ENCODE measurements at regions not wholly inside any gene's neighbourhood (a gene's known extent, or its start where the extent isn't known, plus 50 kb on each side); places are given as distances from the start of the nearest gene placed in this dataset.

- no peaks in the 10 kb centered on the region for H4K20me1 ChIP-seq (ENCODE audit: insufficient read depth, low read length)
- no peak overlapping the region for H3K27ac ChIP-seq (ENCODE audit: low read length)
- TF ChIP-seq EZH2phosphoT487 (IDR thresholded peaks at IDR 0.05; ENCODE audit: low read depth) = no peak
- TF ChIP-seq CTCF (IDR thresholded peaks at IDR 0.05; ENCODE audit: low read depth, low read length) = no peak
- H3K36me3 ChIP-seq (replicated peaks; ENCODE audit: low read depth, low read length) = no peaks in the 10 kb centered on the region
- no peaks in the 10 kb centered on the region for H3K4me1 ChIP-seq (ENCODE audit: low read length)
- H2AFZ ChIP-seq (ENCODE audit: low read depth, low read length) = no peak overlapping the region
- no peak overlapping the region for H3K4me3 ChIP-seq (ENCODE audit: low read length)
- no peak overlapping the region for H3K9ac ChIP-seq (ENCODE audit: low read length)
- no peaks in the 10 kb centered on the region for H3K79me2 ChIP-seq (ENCODE audit: low read length)
- H3K9me3 ChIP-seq (ENCODE audit: insufficient read depth, low read length) = no peaks in the 10 kb centered on the region
- H3K27me3 ChIP-seq (ENCODE audit: low read depth, low read length) = no peaks in the 10 kb centered on the region
- H3K4me2 ChIP-seq (ENCODE audit: low read length) = no peak overlapping the region
Measured at GRCh38 chr5:103674251-103674650, 111.7 kb upstream of the NUDT12 start.

DNA sequence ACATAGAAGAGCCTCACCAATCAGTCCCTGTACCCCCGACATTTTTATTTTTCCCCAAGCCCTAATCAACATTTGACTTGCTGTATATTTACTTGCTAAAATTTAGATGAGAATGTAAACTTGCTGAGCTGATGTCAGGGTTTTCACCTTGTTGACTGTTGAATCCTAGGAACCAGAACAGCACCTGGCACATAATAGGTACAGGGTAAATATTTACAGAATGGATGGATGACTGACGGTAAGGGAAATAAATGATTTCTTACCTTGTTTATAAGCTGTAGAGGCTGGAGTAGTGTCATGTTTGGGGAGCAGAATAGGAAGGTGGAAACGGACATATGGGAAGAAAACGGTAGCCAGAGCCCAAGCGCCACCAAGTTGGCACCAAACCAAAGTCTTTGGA, 107.0 kb upstream of the NUDT12 start:
- Histone ChIP-seq H3K4me3 (ENCODE audit: low read length) (no peak overlapping the region), H4K20me1 (ENCODE audit: insufficient read depth, low read length) (no peaks in the 10 kb centered on the region), H2AFZ (ENCODE audit: low read depth, low read length) (no peak overlapping the region), H3K79me2 (ENCODE audit: low read length) (no peaks in the 10 kb centered on the region), H3K9ac (ENCODE audit: low read length) (no peak overlapping the region), H3K4me2 (ENCODE audit: low read length) (no peak overlapping the region), H3K4me1 (ENCODE audit: low read length) (no peaks in the 10 kb centered on the region), H3K27me3 (ENCODE audit: low read depth, low read length) (no peaks in the 10 kb centered on the region), H3K27ac (ENCODE audit: low read length) (no peak overlapping the region), H3K9me3 (ENCODE audit: insufficient read depth, low read length) (no peaks in the 10 kb centered on the region), H3K36me3 (replicated peaks; ENCODE audit: low read depth, low read length) (no peaks in the 10 kb centered on the region)
- no peak for TF ChIP-seq EZH2phosphoT487 (IDR thresholded peaks at IDR 0.05; ENCODE audit: low read depth)
- no peak for TF ChIP-seq CTCF (IDR thresholded peaks at IDR 0.05; ENCODE audit: low read depth, low read length)

- no peaks in the 10 kb centered on the region for H3K9me3 ChIP-seq (ENCODE audit: insufficient read depth, low read length)
- H3K27me3 ChIP-seq (ENCODE audit: low read depth, low read length) = no peaks in the 10 kb centered on the region
- no peaks in the 10 kb centered on the region for H3K4me1 ChIP-seq (ENCODE audit: low read length)
- H3K79me2 ChIP-seq (ENCODE audit: low read length) = no peaks in the 10 kb centered on the region
- no peaks in the 10 kb centered on the region for H3K36me3 ChIP-seq (replicated peaks; ENCODE audit: low read depth, low read length)
- H4K20me1 ChIP-seq (ENCODE audit: insufficient read depth, low read length) = no peaks in the 10 kb centered on the region
- no peak overlapping the region for H3K4me3 ChIP-seq (ENCODE audit: low read length)
- H3K4me2 ChIP-seq (ENCODE audit: low read length) = no peak overlapping the region
- H2AFZ ChIP-seq (ENCODE audit: low read depth, low read length) = no peak overlapping the region
- H3K9ac ChIP-seq (ENCODE audit: low read length) = no peak overlapping the region
- no peak for TF ChIP-seq EZH2phosphoT487 (IDR thresholded peaks at IDR 0.05; ENCODE audit: low read depth)
- no peak for TF ChIP-seq CTCF (IDR thresholded peaks at IDR 0.05; ENCODE audit: low read depth, low read length)
- H3K27ac ChIP-seq (ENCODE audit: low read length) = no peak overlapping the region
Measured at GRCh38 chr5:103668281-103668680, 105.7 kb upstream of the NUDT12 start.

- TF ChIP-seq CTCF (IDR thresholded peaks at IDR 0.05; ENCODE audit: low read depth, low read length) (no peak), EZH2phosphoT487 (IDR thresholded peaks at IDR 0.05; ENCODE audit: low read depth) (no peak)
- no peak overlapping the region for H2AFZ ChIP-seq (ENCODE audit: low read depth, low read length)
- no peaks in the 10 kb centered on the region for H4K20me1 ChIP-seq (ENCODE audit: insufficient read depth, low read length)
- no peaks in the 10 kb centered on the region for H3K36me3 ChIP-seq (replicated peaks; ENCODE audit: low read depth, low read length)
- H3K9me3 ChIP-seq (ENCODE audit: insufficient read depth, low read length) = no peaks in the 10 kb centered on the region
- H3K4me2 ChIP-seq (ENCODE audit: low read length) = no peak overlapping the region
- H3K9ac ChIP-seq (ENCODE audit: low read length) = no peak overlapping the region
- no peaks in the 10 kb centered on the region for H3K27me3 ChIP-seq (ENCODE audit: low read depth, low read length)
- no peaks in the 10 kb centered on the region for H3K4me1 ChIP-seq (ENCODE audit: low read length)
- no peaks in the 10 kb centered on the region for H3K79me2 ChIP-seq (ENCODE audit: low read length)
- no peak overlapping the region for H3K4me3 ChIP-seq (ENCODE audit: low read length)
- no peak overlapping the region for H3K27ac ChIP-seq (ENCODE audit: low read length)
Measured at GRCh38 chr5:103667068-103667467, 104.5 kb upstream of the NUDT12 start.
